HG02623 (cell line): ENCODE measurements at regions not wholly inside any gene's neighbourhood (a gene's known extent, or its start where the extent isn't known, plus 50 kb on each side); places are given as distances from the start of the nearest gene placed in this dataset.

Experiments used
- ATAC-seq: cut with Tn5 transposase; IDR thresholded peaks from one replicate; pipeline ENCODE4 v1.9.1; 2021; ENCODE audit warnings: moderate library complexity; ENCODE audit not compliant: unreplicated experiment

- ATAC-seq = no peak
These were observed 161.7 kb upstream of the UBE2E1 start for GRCh38 chr3:23644099-23644498.

- no peak for ATAC-seq
These were observed 161.1 kb upstream of the UBE2E1 start for GRCh38 chr3:23644676-23645075.

GRCh38 chr3:23645533-23646183 is 160.1 kb upstream of the UBE2E1 start:
- no peak for ATAC-seq

- no peak for ATAC-seq
These were observed 159.4 kb upstream of the UBE2E1 start for GRCh38 chr3:23646184-23646920.

GRCh38 chr3:23647706-23648258 is 158.0 kb upstream of the UBE2E1 start:
- no peak for ATAC-seq

- ATAC-seq = no peak
These were observed 157.3 kb upstream of the UBE2E1 start for GRCh38 chr3:23648326-23648995.

- no peak for ATAC-seq
These were observed 156.8 kb upstream of the UBE2E1 start for GRCh38 chr3:23648996-23649395.

GRCh38 chr3:23649448-23649847 is 156.3 kb upstream of the UBE2E1 start:
- ATAC-seq = no peak

- ATAC-seq = no peak
These were observed 155.2 kb upstream of the UBE2E1 start for GRCh38 chr3:23650371-23651140.

- ATAC-seq = peak; percentile 95
These were observed 151.9 kb upstream of the UBE2E1 start for GRCh38 chr3:23653647-23654525.

- no peak for ATAC-seq
These were observed 151.2 kb upstream of the UBE2E1 start for GRCh38 chr3:23654571-23654970.

GRCh38 chr3:23655749-23656148 is 150.0 kb upstream of the UBE2E1 start:
- no peak for ATAC-seq

- no peak for ATAC-seq
These were observed 149.6 kb upstream of the UBE2E1 start for GRCh38 chr3:23656199-23656598.

- no peak for ATAC-seq
These were observed 148.9 kb upstream of the UBE2E1 start for GRCh38 chr3:23656821-23657220.

GRCh38 chr3:23657647-23658046 is 148.1 kb upstream of the UBE2E1 start:
- ATAC-seq = no peak

- ATAC-seq = peak; percentile 73
These were observed 146.5 kb upstream of the UBE2E1 start for GRCh38 chr3:23659274-23659673.

- ATAC-seq = no peak
These were observed 145.8 kb upstream of the UBE2E1 start for GRCh38 chr3:23659840-23660430.

GRCh38 chr3:23662079-23662617 is 143.6 kb upstream of the UBE2E1 start:
- no peak for ATAC-seq

GRCh38 chr3:23663246-23663645 is 142.5 kb upstream of the UBE2E1 start:
- ATAC-seq = no peak
